HPDE6-E6E7 (cell line): ENCODE measurements at regions not wholly inside any gene's neighbourhood (a gene's known extent, or its start where the extent isn't known, plus 50 kb on each side); places are given as distances from the start of the nearest gene placed in this dataset.

Source experiments
- DNase-seq: peaks from one replicate; pipeline ENCODE4 v3.0.0; 2011; ENCODE audit warnings: missing footprints; ENCODE audit errors: extremely low spot score

DNA sequence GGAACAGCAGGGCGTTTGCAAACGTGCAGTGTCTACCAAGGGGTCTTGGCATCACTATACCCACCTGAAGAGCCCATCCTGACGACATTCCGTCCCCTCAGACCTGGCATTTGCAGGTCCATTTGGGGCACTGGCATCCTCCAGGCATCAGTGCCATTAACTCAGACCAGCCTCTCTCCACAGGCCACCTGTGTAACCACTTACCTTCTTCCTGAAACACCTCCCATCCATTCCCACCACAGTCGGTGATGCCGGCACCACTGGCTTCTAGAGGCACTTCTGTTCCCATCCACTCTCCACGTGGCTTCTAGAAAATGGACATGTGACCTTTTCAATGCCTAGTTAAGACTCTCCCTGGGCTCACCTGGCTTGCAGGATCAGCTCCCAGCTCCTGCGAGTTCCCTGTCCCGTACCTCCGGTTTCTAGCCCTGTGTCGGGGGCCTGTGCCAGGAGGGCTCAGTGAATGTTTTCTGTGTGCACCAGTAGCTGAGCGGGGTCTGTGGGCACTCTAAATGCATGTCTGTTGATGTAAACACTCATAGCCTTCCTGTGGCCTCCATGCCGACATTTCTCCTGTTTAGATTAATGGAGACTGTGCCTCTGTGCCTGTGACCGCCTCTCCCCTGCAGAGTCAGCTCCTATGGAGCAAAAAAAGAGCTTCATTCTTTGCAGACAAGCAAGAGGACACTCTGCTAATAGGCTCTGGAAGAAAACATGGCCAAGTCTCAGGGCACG is 458.0 kb upstream of the HS6ST1 start:
- DNase-seq: no peak

DNA sequence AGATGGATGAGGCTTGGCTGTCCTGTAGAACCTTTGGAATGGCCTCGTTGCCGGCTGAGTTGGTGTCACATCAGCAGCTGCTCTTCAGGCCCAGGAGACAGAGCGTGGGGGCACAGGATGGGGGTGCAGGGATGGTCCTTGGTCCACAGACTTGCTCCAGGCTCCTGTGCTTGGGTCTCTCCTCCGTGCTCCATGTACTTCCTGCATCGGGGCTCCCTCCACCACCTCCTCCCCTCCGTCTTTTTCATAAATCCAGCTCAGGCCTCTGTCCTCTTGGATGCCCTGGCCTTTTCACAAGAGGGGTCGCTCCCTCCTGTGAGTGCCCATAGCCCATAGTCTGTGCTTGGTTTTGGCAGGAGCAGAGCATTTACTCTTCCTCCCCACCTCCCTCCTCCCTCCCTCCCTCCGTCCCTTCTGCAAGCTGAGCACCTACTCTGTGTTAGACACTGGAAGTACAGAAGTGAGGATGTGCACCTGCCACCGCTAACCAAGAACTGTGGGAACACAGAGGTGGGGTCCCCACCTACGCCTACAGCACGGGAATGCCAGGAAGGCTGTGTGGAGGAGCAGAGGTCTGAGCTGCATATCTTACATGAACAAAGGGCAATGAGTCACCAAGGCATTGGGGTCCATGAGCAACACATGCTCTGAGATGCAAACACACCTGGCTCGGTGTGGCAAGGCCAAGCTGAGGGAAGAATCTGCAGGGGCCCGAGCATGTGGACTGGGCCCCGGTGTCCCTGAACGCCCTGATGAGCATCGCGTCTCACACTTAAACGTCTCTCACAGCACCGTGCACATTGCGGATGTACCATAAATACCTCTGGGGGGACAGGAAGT is 458.7 kb upstream of the HS6ST1 start:
- DNase-seq: no peak

DNA sequence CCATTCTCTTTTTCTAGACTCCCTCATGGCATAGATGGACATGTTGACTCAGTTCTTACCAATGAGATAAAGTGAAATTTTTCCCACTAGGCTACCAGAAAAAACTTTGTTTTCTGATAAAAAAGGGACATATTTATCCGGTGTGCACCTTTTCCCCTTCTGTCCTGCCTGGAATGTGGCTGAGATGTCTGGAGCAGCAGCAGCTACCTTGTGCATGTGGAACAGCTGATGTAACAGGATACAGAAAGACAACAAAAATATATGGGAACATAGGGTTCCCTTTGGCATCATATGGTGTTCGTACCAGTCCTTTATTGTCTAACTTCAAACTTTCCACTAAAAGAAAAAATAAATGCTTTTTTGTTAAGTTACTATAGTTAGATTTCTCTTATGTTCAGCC is 460.2 kb upstream of the HS6ST1 start:
- DNase-seq: no peak

DNA sequence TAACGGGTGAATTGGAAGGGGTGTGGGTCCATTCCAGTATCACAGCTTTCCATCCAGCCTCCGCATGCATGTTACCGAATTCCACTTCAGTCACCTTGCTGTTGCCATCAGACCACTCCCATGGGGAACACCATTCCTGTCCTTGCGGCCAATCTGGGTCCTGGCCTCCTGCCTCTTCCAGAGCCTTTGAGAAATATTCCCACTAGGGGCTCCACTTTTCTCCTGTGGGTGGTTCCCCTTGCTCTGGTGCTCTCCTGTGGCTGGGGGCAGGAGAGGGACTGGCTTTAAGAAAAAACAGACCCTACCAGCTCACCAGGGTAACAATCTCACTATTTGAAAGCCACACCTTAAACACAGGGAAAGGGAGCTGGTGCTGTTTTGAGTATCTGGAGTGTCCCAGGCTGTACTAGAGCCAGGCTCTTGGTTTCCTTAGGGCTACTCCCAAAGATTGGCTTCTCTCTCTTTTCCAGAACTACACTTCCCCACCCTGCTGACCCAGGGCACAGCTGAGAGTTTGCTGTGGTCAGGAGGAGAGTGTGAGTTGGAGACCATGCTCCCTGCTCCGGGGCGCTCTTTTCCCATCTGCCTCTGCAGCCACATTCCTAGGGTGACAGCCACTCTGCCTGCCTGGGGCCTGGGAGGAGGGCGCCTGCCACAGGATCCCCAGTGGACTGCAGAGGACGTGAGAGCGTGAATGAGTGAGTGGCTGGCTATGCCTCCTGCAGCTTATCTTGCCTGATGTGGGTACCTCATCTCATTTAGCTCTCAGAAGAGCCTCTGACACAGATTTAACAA is 460.8 kb upstream of the HS6ST1 start:
- DNase-seq: no peak

DNA sequence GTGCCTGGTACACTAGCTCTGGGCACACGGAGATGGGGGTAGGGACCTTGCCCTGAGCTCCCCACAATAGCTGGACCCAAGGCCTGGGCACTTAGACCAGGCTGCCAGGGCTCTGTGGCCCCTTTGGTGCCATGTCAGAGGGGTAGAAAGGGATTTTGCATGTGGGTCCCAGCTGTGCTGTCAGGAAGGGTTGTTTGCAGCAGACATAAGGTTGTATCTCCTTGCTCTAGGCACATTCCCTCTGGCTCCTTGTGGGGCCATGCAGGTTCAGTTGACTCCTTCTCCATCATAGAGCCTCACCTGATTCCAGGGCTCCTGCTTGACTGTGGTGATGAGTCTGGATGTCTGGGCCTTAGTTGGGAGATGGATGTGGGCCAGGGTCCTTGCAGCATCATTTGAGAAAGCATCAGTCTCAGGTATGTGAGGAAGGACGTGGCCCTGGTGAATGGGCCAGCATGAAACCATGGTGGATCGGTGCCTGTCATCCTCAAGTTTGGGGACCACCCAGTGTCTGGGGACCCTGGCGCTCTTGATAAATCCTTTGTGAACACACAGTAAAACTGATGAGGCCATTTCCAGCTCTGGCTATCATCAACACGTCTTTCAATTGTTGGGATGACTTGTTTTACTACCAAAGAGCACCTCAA is 461.9 kb upstream of the HS6ST1 start:
- no peak for DNase-seq

DNA sequence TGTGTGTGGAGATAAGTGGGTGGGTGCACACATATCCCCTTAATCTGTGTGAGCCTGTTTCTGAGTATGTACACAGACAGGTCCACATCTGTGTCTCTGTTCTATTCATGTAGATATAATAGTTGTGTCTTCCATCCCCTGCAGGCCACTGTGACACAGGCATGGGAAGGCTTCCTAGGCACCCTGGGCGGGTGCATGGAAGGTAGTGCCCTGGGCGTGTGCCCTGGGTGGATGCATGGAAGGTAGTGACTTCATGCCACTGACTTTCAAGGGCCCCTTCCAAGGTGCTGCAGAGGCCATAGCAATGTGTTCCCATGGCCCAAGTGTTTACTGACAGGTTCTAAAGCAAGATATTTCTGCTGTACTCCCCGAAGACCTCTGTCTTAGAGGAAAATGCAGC is 462.5 kb upstream of the HS6ST1 start:
- DNase-seq: no peak

DNA sequence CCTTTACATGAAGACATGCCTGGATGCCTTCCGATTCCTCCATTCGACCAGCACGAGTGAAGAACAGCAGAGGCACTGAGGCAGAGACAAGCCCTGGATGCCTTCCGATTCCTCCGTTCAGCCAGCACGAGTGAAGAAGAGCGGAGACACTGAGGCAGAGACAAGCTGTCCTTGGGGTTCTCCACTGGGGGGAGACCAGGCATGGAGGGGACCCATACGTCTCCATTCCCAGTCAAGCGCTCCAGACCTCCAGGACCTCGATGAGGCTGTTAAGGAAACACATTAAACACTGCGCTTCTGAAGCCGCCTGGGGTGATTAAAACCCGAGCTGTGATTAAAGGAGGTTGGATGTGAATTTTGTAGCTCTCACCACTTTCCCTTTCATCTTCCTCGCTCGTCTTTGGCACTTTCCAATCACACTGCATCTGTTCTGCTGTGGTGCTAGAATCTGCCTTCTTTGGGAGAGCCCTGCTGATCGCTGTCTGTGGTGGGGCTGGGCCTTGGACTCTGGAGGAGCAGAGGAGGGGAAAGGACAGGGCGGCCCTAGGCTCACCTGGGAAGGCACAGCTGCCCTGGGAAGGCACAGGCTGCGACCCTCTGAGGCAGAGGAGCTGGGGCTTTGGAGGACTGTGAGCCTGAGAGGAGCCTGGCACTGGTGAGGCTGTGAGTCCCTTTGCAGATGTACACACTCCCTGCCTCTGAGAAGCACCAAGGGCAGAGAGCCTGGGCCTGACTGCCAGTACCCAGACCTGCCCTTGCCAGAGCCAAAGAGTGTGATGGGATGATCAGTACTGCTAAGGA is 463.1 kb upstream of the HS6ST1 start:
- DNase-seq: no peak

DNA sequence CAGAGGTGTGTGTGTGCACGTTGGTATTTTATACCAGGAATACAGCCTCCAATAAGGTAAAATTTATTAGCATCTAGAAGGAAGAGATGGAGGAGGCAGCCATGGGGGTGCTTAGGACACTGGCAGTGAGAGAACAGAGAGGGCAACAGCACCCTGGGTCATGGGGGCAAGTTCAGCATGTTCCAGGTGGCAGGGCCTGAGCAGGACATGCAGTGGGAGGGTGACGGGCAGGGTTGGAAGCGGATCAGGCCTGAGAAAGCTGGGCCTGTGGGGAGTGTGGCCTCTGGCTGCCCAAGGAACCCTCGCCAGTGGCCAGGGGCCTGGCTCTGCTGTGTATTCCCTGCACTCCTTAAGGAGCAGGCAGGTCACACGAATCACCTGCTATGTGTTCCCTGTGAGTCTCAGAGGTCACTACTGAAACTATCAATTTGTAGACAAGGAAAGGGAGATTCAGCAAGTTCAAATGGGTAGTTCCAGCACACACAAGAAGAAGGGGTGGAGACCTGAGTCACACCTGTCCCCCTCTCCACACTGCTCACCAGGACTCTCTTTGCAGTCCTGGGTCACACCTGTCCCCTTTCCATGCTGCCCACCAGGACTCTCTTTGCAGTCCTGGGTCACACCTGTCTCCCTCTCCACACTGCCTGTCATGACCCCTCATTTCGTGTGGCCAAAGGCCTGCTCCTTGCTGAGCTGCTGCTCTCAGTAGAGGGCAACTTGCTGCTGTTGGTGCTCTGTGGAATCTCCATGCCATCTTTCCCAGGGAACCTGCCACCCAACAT is 463.9 kb upstream of the HS6ST1 start:
- DNase-seq: no peak

DNA sequence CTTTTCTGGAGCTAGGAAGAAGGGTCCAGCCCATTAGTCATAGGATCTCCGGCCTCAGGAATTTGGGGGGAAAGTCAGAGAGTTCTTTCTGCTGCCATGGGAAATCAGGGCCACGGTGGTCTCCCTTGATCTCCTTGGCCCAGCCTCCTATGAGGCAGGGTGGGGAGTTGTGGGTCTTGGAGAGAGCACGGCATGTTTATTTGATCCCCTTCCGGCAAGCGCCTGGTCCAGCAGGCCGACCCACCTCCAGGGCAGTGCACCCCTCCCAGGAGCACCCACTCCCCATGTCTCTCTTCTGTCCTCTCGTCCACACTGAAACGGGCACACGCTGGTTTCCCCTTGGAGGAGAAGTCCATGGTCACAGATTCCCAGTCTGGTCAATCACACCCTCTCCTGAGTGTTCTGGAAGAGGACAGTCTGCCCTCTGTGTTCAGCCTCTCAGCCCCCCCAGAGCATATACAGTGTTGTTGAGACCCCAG is 464.6 kb upstream of the HS6ST1 start:
- no peak for DNase-seq

DNA sequence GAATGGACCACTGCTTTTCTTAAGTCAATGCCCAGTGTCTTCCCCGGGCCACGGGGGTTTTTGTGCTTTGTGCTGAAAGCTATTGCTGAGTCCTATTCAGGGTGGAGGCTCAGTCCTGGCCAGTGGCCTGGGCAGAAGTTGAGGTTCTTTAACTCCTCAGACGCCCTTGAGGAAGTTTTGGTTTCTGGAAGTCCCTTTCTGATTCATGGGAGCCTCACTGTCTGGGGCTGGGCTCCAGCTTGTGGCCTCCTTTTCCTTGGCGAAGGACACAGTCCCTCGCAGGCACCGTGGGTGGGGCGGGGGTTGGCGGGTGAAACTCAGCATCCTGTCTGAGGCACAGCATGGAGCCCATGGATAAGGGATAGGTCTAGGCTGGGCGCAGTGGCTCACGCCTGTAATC is 465.2 kb upstream of the HS6ST1 start:
- DNase-seq: no peak

DNA sequence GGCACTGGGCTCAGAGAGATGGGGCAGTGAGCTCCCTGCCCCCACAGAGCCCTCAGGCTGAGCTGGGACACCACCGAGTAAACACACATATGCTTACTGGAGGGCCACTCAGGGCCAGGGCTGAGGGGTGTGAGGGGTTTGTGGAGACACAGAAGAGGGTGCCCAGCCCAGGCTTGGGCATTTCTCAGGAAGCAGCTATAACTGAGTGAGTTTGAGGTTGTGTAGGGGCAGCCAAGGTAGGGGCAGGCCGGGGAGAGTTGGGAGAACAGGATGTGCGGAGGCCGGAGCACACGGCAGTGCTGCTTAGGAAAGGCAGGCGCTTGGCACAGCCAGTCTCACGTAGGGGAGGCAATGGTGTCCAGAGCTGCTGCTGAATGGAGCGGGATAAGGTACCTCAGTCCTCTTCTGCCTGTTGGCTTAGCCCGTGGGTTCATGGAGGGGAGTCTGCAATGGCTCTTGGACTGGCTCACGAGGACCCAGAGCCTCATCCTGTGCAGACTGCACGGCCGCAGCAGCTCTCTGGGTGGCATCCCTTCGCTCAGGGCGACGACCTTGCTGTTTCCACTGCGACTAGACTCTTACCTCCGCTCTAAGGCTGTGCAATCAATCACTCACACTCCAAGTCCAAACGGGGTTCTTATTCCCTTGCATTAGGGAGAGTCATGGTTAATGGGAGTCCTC is 466.1 kb upstream of the HS6ST1 start:
- DNase-seq: no peak

DNA sequence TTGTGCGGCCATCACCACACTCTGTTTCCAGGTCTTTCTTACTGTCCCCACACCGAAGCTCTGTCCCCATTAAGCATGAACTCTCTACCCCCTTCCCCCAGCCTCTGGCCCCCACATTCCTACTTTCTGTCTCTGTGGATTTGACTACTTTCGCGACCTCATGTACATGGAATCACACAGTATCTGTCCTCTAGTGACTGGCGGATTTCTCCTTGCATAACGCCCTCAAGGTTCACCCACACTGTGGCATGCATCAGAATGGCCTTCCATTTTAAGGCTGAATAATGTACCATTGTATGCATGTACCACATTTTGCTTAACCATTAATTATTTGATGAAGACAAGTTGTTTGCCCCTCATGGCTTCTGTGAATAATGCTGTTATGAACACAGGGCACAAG is 467.6 kb upstream of the HS6ST1 start:
- DNase-seq: no peak

DNA sequence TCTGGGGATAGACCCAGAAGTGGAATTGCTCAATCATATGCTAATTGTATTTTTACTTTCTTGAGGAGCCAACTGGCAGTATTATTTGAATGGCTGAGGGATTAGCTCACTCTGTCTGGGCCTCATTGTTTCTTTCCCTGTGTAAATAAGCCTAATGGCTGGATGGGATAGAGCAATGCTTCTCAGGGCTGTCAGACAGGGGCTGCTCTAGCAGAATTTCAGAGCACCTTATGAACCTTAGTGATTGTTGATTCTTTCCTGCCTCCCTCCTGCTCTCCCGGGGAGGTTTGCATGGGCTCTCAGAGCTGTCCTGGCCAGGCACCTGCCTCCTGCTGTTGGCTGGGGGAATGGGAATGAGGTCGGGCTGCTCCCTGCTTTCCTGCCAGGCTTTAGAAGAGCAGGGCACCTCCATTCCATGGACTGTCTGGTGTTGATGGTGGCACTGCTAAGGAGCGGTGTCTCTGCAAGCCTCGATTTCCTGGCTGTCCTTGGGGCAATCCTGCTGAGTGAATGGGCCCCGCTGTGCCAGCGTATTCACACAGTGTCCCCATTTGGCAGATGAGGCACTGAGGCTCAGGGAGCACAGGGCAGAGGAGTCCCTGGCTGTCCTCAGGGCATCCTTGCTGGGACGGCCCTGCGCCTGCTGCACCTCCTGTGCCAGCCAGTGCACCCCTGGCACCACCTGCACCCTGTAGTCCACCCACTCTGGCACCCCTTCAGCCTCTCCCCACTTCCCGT is 468.2 kb upstream of the HS6ST1 start:
- no peak for DNase-seq

DNA sequence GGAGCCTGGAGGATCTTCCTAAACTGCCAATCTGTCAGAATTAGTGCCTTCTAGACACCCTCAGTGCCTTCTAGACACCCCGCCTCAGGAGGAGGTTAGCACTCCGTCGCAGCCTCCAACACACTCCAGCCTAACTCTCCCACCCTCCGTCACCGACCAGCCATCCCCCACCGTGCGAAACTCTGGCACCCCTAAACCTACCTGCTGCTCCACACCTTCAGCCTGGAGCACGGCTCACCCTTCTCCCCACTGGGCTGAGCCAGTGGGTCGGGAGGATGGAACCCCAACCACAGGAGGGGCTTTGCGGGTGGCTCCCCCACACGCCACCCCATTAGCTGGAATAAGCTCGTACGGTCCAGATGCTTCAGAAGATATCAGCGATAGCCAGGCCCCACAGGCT is 468.9 kb upstream of the HS6ST1 start:
- no peak for DNase-seq

DNA sequence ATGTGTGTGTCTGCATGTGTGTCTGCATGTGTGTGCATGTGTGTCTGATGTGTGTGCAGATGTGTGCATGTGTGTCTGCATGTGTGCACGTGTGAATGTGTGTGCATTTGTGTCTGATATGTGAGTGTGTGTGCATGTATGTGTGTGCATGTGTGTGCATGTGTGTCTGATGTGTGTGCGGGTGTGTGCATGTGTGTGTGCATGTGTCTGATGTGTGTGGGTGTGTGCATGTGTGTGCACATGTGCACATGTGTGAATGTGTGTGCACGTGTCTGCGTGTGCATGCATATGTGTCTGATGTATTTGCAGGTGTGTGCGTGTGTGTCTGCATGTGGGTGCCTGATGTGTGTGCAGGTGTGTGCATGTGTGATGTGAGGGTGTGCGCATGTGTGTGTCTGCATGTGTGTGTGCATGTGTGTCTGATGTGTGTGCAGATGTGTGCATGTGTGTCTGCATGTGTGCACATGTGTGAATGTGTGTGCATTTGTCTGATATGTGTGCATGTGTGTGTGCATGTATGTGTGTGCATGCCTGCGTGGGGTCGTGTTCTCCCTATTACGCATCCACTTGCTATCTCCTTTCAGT is 470.1 kb upstream of the HS6ST1 start:
- no peak for DNase-seq

DNA sequence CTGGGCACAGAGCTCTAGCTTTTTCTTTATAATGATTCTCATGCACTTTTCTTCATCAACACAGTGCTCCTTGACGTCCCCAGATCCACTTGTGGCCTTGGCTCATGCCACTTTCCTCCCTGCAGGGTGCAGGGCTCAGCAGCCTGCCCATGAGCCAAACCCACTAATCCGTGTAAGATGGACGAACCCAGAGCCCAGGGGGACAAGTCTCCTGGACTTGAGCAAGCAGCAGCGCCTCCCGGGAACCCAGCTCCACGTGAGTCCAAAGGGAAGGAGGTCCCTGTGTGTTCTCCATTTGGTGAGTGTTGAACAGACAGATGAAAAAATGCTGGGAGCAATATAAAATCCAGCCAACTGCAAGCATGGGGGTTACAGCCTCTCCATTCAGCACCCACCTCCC is 470.6 kb upstream of the HS6ST1 start:
- no peak for DNase-seq

DNA sequence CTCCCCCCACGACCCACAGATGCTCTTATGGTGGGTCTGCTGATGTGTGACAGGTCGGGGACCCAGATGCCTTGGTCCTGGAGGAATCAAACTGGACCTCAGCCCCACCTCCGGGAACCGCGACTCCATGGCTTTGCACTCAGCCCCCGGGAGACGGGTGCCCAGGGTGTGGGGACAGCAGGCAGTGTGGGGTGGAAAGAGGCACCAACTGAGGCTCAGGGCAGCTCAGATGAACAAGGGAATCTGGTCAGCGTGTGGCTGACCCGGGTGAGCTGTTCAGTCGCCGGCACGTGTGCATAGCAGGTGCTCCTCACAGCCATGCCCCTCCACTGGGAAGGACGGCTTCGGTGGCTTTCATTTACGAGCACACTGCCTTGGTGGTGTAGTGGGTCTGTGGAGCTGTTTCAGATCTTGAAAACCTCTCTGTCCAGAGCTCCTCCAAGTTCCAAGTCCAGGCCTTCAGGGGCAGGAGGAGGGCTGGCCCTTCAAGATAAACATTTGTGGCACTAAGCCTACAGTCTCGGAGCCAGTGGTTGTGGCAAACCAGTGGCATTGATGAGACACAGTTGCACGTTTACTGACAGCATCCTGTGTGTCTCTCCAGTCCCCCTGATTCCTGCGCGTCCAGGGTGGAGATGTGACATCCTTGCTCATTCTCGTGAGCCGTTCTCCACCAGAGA is 471.2 kb upstream of the HS6ST1 start:
- no peak for DNase-seq

DNA sequence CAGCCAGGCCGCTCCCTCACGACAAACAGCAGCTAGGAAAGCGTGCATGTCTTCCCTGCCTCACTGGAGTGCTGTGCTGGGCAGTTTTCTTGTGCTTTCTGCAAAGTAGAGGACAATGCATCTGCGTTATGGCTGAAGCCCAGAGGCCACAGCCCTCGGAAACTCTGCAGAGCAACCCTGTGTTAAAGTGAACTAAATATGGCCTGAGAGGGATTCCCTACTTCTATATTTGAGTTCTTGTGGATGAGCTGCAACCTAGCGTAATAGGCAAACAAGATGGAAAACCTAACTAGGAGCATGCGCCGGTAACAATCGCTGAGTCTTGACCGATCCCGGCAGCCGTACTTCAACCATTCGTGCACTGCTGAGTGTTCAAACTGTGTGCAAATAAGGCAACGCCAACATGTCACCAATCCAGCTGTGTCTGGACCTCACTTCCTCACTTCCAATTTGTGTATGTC is 471.9 kb upstream of the HS6ST1 start:
- DNase-seq: no peak
